NB4 (cell line): ENCODE measurements at regions not wholly inside any gene's neighbourhood (a gene's known extent, or its start where the extent isn't known, plus 50 kb on each side); places are given as distances from the start of the nearest gene placed in this dataset.

Experiments used
- MYC ChIP-seq: IDR thresholded peaks from 2 replicates; pipeline ENCODE4 v1.6.1; 2011; ENCODE audit warnings: low read depth, low read length
- POLR2A ChIP-seq: IDR thresholded peaks from 2 replicates; pipeline ENCODE4 v1.6.1; 2011; ENCODE audit warnings: mild to moderate bottlenecking; ENCODE audit not compliant: insufficient read length; ENCODE audit errors: extremely low read depth
- TF ChIP-seq, protein P1 (sequence below): IDR thresholded peaks from one replicate; pipeline ENCODE4 v1.5.1; 2012; ENCODE audit warnings: low read depth, low read length
- TF ChIP-seq, protein P2 (sequence below): IDR thresholded peaks from 2 replicates; pipeline ENCODE4 v1.6.1; 2011; ENCODE audit warnings: low read depth, low read length

DNA sequence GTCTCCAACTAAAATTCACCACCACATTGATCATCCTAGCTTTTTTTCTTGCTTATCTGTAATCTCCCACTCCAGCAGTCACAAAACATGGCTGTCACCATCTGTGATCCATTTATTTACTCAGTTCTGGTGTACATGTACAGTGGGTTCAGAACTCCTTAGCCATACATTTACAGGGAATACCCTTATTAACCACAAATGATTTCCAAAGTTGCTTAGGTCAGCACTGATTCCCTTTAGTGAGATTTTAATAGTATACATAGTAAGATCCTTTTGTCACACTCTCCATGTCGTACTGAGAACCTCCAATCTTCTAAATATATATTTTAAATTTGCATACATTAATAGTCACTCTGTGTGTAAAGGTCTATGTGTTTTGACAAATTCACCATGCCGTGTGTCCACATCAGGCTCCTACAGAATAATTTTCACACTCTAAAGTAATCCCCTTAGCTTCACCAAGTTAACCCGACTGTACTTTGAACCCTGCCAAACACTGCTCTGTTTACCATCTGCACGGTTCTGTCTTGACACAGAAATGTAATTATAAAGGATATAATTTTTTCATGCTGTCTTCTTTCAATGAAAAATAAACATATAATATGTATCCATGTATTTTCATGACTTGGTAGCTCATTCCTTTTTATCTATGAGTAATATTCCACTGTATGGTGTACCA lies 473.6 kb upstream of the ZP4 start:
- TF ChIP-seq, protein P1, sequence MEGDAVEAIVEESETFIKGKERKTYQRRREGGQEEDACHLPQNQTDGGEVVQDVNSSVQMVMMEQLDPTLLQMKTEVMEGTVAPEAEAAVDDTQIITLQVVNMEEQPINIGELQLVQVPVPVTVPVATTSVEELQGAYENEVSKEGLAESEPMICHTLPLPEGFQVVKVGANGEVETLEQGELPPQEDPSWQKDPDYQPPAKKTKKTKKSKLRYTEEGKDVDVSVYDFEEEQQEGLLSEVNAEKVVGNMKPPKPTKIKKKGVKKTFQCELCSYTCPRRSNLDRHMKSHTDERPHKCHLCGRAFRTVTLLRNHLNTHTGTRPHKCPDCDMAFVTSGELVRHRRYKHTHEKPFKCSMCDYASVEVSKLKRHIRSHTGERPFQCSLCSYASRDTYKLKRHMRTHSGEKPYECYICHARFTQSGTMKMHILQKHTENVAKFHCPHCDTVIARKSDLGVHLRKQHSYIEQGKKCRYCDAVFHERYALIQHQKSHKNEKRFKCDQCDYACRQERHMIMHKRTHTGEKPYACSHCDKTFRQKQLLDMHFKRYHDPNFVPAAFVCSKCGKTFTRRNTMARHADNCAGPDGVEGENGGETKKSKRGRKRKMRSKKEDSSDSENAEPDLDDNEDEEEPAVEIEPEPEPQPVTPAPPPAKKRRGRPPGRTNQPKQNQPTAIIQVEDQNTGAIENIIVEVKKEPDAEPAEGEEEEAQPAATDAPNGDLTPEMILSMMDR, result no peak
- TF ChIP-seq MYC (no peak), POLR2A (no peak)
- TF ChIP-seq, protein P2, sequence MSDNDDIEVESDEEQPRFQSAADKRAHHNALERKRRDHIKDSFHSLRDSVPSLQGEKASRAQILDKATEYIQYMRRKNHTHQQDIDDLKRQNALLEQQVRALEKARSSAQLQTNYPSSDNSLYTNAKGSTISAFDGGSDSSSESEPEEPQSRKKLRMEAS, result no peak
